Neural progenitor cell (in vitro differentiated cells): ENCODE measurements at regions not wholly inside any gene's neighbourhood (a gene's known extent, or its start where the extent isn't known, plus 50 kb on each side); places are given as distances from the start of the nearest gene placed in this dataset.

Experiments used
- DNase-seq: peaks from one replicate; pipeline ENCODE4 v3.0.0-alpha.2; 2016; ENCODE audit warnings: low spot score
- H2AFZ ChIP-seq: fragments of 200-600 bp; sonication (generic); replicated peaks from 2 replicates; pipeline ENCODE4 v1.6.1; 2016; ENCODE audit warnings: antibody characterized with exemption
- H3F3A ChIP-seq: fragments of 200-600 bp; sonication (generic); 2 replicates; pipeline ENCODE4 v1.6.1; 2016; ENCODE audit warnings: antibody characterized with exemption, low read depth
- H3K27ac ChIP-seq: fragments of 200-600 bp; sonication (generic); 2 replicates; pipeline ENCODE4 v1.5.1; 2016; ENCODE audit warnings: mild to moderate bottlenecking
- H3K27me3 ChIP-seq: fragments of 200-600 bp; sonication (generic); 2 replicates; pipeline ENCODE4 v1.6.1; 2016; ENCODE audit warnings: mild to moderate bottlenecking, moderate library complexity
- H3K36me3 ChIP-seq: fragments of 200-600 bp; sonication (generic); 2 replicates; pipeline ENCODE4 v1.5.1; 2016
- H3K4me1 ChIP-seq: fragments of 200-600 bp; sonication (generic); 2 replicates; pipeline ENCODE4 v1.6.1; 2016; ENCODE audit warnings: mixed run types
- H3K4me2 ChIP-seq: fragments of 200-600 bp; sonication (generic); 2 replicates; pipeline ENCODE4 v1.6.1; 2016
- H3K4me3 ChIP-seq: fragments of 200-600 bp; sonication (generic); 2 replicates; pipeline ENCODE4 v1.5.1; 2016
- H3K79me2 ChIP-seq: fragments of 200-600 bp; sonication (generic); 2 replicates; pipeline ENCODE4 v1.6.1; 2016; ENCODE audit warnings: low read depth
- H3K9ac ChIP-seq: fragments of 200-600 bp; sonication (generic); 2 replicates; pipeline ENCODE4 v1.6.1; 2016
- H3K9me3 ChIP-seq: fragments of 200-600 bp; sonication (generic); 2 replicates; pipeline ENCODE4 v1.5.1; 2016; ENCODE audit warnings: low read depth
- H4K20me1 ChIP-seq: fragments of 200-600 bp; sonication (generic); 2 replicates; pipeline ENCODE4 v1.6.1; 2016; ENCODE audit warnings: low read depth
- H3K27ac Mint-ChIP-seq: 3 replicates; pipeline ENCODE4 v1.8.0; 2021; ENCODE audit warnings: mixed read lengths
- H3K27me3 Mint-ChIP-seq: 2 replicates; pipeline ENCODE4 v1.8.0; 2022; ENCODE audit warnings: low read depth, mild to moderate bottlenecking, inconsistent platforms, moderate library complexity, mixed read lengths; ENCODE audit not compliant: insufficient read depth
- H3K36me3 Mint-ChIP-seq: 3 replicates; pipeline ENCODE4 v1.8.0; 2021; ENCODE audit warnings: mixed read lengths
- H3K4me1 Mint-ChIP-seq: 3 replicates; pipeline ENCODE4 v1.8.0; 2021; ENCODE audit warnings: mixed read lengths
- H3K4me3 Mint-ChIP-seq: 3 replicates; pipeline ENCODE4 v1.8.0; 2021; ENCODE audit warnings: mild to moderate bottlenecking, moderate library complexity, mixed read lengths
- H3K9me3 Mint-ChIP-seq: 3 replicates; pipeline ENCODE4 v1.8.0; 2020; ENCODE audit warnings: mixed read lengths
- CTCF ChIP-seq: fragments of 200-600 bp; sonication (generic); IDR thresholded peaks from 2 replicates; pipeline ENCODE4 v1.5.1; 2017; ENCODE audit warnings: antibody characterized with exemption, mild to moderate bottlenecking
- EZH2 ChIP-seq: fragments of 200-600 bp; sonication (generic); IDR thresholded peaks from 2 replicates; pipeline ENCODE4 v1.6.1; 2017; ENCODE audit warnings: antibody characterized with exemption, mild to moderate bottlenecking, moderate library complexity
- EZH2phosphoT487 ChIP-seq: fragments of 200-600 bp; sonication (generic); IDR thresholded peaks from 2 replicates; pipeline ENCODE4 v1.6.1; 2017; ENCODE audit warnings: antibody characterized with exemption

DNA sequence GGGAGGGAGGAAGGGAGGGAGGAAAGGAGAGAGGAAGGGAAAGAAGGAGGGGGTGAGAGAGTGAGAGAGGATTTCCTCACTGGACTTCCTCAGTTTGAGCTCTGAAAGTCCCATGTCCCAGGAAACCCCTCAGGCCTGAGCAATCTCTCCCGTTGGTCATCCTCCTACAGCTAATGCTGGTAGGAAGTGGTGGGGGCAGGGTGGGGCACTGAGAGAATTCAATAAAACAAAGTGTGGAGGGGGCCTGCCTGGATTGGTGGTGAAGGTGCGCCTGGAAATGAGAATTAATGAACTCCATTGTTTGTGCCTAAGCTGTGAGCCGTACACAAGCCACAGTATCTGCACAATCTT, 195.0 kb downstream of the RGS3 start:
- peaks cover 14% of the 10 kb centered on the region for H3K27me3 Mint-ChIP-seq
- no peaks in the 10 kb centered on the region for H3K9me3 Mint-ChIP-seq
- H3K79me2 ChIP-seq: no peaks in the 10 kb centered on the region
- no peaks in the 10 kb centered on the region for H3F3A ChIP-seq
- no peaks in the 10 kb centered on the region for H3K36me3 Mint-ChIP-seq
- H3K9me3 ChIP-seq: no peaks in the 10 kb centered on the region
- H3K27ac Mint-ChIP-seq: peak overlapping the region; percentile 31
- H3K4me3 ChIP-seq: no peak overlapping the region
- H3K4me1 ChIP-seq: peaks cover 4% of the 10 kb centered on the region
- no peak overlapping the region for H3K9ac ChIP-seq
- H3K27me3 ChIP-seq: no peaks in the 10 kb centered on the region
- H3K4me3 Mint-ChIP-seq: no peak overlapping the region
- DNase-seq: no peak
- H3K27ac ChIP-seq: no peak overlapping the region
- no peaks in the 10 kb centered on the region for H4K20me1 ChIP-seq
- H3K4me1 Mint-ChIP-seq: peaks cover 22% of the 10 kb centered on the region
- H3K4me2 ChIP-seq: no peak overlapping the region
- peak overlapping the region; percentile 97 for H2AFZ ChIP-seq
- no peaks in the 10 kb centered on the region for H3K36me3 ChIP-seq
- no peak for TF ChIP-seq EZH2
- TF ChIP-seq EZH2phosphoT487: no peak
- TF ChIP-seq CTCF: no peak

GRCh38 chr9:113659039-113659438, 195.5 kb downstream of the RGS3 start:
- Mint-ChIP-seq H3K9me3 (no peaks in the 10 kb centered on the region), H3K4me1 (peaks cover 22% of the 10 kb centered on the region), H3K27ac (peak overlapping the region; percentile 31), H3K4me3 (no peak overlapping the region), H3K36me3 (no peaks in the 10 kb centered on the region), H3K27me3 (peaks cover 14% of the 10 kb centered on the region)
- TF ChIP-seq EZH2: no peak
- no peak for TF ChIP-seq EZH2phosphoT487
- TF ChIP-seq CTCF: no peak
- H3K36me3 ChIP-seq: no peaks in the 10 kb centered on the region
- H3K27ac ChIP-seq: no peak overlapping the region
- H3F3A ChIP-seq: no peaks in the 10 kb centered on the region
- no peaks in the 10 kb centered on the region for H4K20me1 ChIP-seq
- peaks cover 4% of the 10 kb centered on the region for H3K4me1 ChIP-seq
- no peak overlapping the region for H3K4me3 ChIP-seq
- no peak overlapping the region for H3K4me2 ChIP-seq
- no peaks in the 10 kb centered on the region for H3K9me3 ChIP-seq
- no peak for DNase-seq
- H3K9ac ChIP-seq: no peak overlapping the region
- no peaks in the 10 kb centered on the region for H3K27me3 ChIP-seq
- H2AFZ ChIP-seq: no peak overlapping the region
- no peaks in the 10 kb centered on the region for H3K79me2 ChIP-seq

- H3K79me2 ChIP-seq: no peaks in the 10 kb centered on the region
- no peak overlapping the region for H3K4me3 ChIP-seq
- Mint-ChIP-seq H3K9me3 (no peaks in the 10 kb centered on the region), H3K27me3 (peaks cover 14% of the 10 kb centered on the region), H3K4me1 (peaks cover 16% of the 10 kb centered on the region), H3K36me3 (no peaks in the 10 kb centered on the region), H3K27ac (no peak overlapping the region), H3K4me3 (no peak overlapping the region)
- no peak overlapping the region for H3K4me2 ChIP-seq
- TF ChIP-seq EZH2phosphoT487 (no peak), EZH2 (no peak), CTCF (no peak)
- H2AFZ ChIP-seq: no peak overlapping the region
- no peak overlapping the region for H3K9ac ChIP-seq
- no peak for DNase-seq
- H3K4me1 ChIP-seq: peaks cover 4% of the 10 kb centered on the region
- no peak overlapping the region for H3K27ac ChIP-seq
- no peaks in the 10 kb centered on the region for H3K9me3 ChIP-seq
- no peaks in the 10 kb centered on the region for H4K20me1 ChIP-seq
- H3K36me3 ChIP-seq: no peaks in the 10 kb centered on the region
- no peaks in the 10 kb centered on the region for H3K27me3 ChIP-seq
- no peaks in the 10 kb centered on the region for H3F3A ChIP-seq
These were observed 196.2 kb downstream of the RGS3 start for GRCh38 chr9:113659740-113660139.

DNA sequence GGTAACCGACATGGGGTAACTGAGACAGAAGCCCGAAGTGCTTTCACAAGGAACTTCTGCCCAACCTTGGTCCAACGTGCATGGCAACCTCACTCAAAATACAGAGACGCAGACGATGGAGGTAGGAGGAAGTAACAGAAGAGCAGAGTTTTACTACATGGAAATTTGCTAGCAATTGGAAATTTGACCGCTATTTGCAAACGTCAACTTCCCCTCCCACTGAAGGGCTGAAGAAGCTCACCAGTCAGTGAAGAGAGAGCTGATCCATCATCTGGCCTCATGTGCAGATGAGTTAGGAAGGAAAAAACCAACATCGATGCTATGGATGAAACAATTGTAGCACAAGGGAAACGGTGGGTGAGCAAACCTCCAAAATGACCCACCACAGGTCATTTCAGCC, 196.7 kb downstream of the RGS3 start:
- peaks cover 11% of the 10 kb centered on the region for H3K4me1 Mint-ChIP-seq
- no peaks in the 10 kb centered on the region for H3K9me3 Mint-ChIP-seq
- H3K4me1 ChIP-seq: peaks cover under 1% of the 10 kb centered on the region
- no peaks in the 10 kb centered on the region for H3K9me3 ChIP-seq
- no peak overlapping the region for H3K27ac Mint-ChIP-seq
- no peaks in the 10 kb centered on the region for H4K20me1 ChIP-seq
- no peak overlapping the region for H3K9ac ChIP-seq
- H3K27me3 ChIP-seq: no peaks in the 10 kb centered on the region
- peaks cover 14% of the 10 kb centered on the region for H3K27me3 Mint-ChIP-seq
- no peaks in the 10 kb centered on the region for H3K36me3 Mint-ChIP-seq
- H3F3A ChIP-seq: no peaks in the 10 kb centered on the region
- DNase-seq: no peak
- no peak overlapping the region for H3K4me2 ChIP-seq
- TF ChIP-seq CTCF: no peak
- TF ChIP-seq EZH2: no peak
- no peak for TF ChIP-seq EZH2phosphoT487
- no peak overlapping the region for H2AFZ ChIP-seq
- no peaks in the 10 kb centered on the region for H3K36me3 ChIP-seq
- H3K27ac ChIP-seq: no peak overlapping the region
- H3K79me2 ChIP-seq: no peaks in the 10 kb centered on the region
- H3K4me3 ChIP-seq: no peak overlapping the region
- no peak overlapping the region for H3K4me3 Mint-ChIP-seq
